ENCODE measurements at regions not wholly inside any gene's neighbourhood (a gene's known extent, or its start where the extent isn't known, plus 50 kb on each side); places are given as distances from the start of the nearest gene placed in this dataset.

GRCh38 chr13:31477961-31478360 is 261.4 kb upstream of the RXFP2 start:
- DNase-seq = no peak
- Histone ChIP-seq H3K27me3 (ENCODE audit: control insufficient read depth in 2 of 2, insufficient read depth in 2 of 2, low read length in 2 of 2) (no peaks in the 10 kb centered on the region), H3K27ac (ENCODE audit: low read depth in 1 of 2, low read length in 2 of 2) (no peak overlapping the region), H3K9ac (ENCODE audit: insufficient read depth, low read length, poor library complexity, severe bottlenecking) (no peak overlapping the region), H3K79me2 (ENCODE audit: insufficient read depth, low read length) (no peaks in the 10 kb centered on the region), H4K20me1 (ENCODE audit: insufficient read depth, low read length) (no peaks in the 10 kb centered on the region), H3K4me3 (replicated peaks in 1 of 3; ENCODE audit: low read depth in 2 of 3, low read length in 3 of 3) (no peak overlapping the region), H3K9me3 (replicated peaks in 1 of 2; ENCODE audit: control insufficient read depth in 1 of 2, insufficient read depth in 1 of 2, low read length in 2 of 2) (no peaks in the 10 kb centered on the region), H3K4me1 (ENCODE audit: control insufficient read depth in 1 of 2, insufficient read depth in 2 of 2, low read length in 2 of 2) (no peaks in the 10 kb centered on the region), H3K36me3 (replicated peaks in 1 of 2; ENCODE audit: control insufficient read depth in 1 of 2, insufficient read depth in 2 of 2, low read length in 2 of 2) (no peaks in the 10 kb centered on the region), H3K4me2 (replicated peaks; ENCODE audit: extremely low read depth, low read length, poor library complexity, severe bottlenecking) (no peak overlapping the region), H2AFZ (ENCODE audit: insufficient read depth, low read depth, low read length, poor library complexity, severe bottlenecking) (no peak overlapping the region)
- Mint-ChIP-seq H3K27me3 (ENCODE audit: low read depth in 3 of 3) (peaks cover 0 to 5% (median 3%) of the 10 kb centered on the region in 3 donors), H3K4me3 (no peak overlapping the region), H3K9me3 (peaks cover 0 to 11% (median 2%) of the 10 kb centered on the region in 7 donors), H3K27ac (no peak overlapping the region), H3K36me3 (no peaks in the 10 kb centered on the region), H3K4me1 (no peaks in the 10 kb centered on the region)
- WGBS (ENCODE audit: insufficient coverage) = no CpG with 5 or more reads among the region's 3 CpGs
- intact Hi-C loops (cut with micrococcal nuclease) = no loop called here
- TF ChIP-seq CTCF (IDR thresholded peaks at IDR 0.05) = no peak

GRCh38 chr13:31485183-31485582 is 254.1 kb upstream of the RXFP2 start:
- TF ChIP-seq CTCF (IDR thresholded peaks at IDR 0.05) = no peak
- Histone ChIP-seq H3K9ac (ENCODE audit: insufficient read depth, low read length, poor library complexity, severe bottlenecking) (no peak overlapping the region), H3K79me2 (ENCODE audit: insufficient read depth, low read length) (no peaks in the 10 kb centered on the region), H3K36me3 (replicated peaks in 1 of 2; ENCODE audit: control insufficient read depth in 1 of 2, insufficient read depth in 2 of 2, low read length in 2 of 2) (no peaks in the 10 kb centered on the region), H3K27ac (ENCODE audit: low read depth in 1 of 2, low read length in 2 of 2) (no peak overlapping the region), H4K20me1 (ENCODE audit: insufficient read depth, low read length) (no peaks in the 10 kb centered on the region), H2AFZ (ENCODE audit: insufficient read depth, low read depth, low read length, poor library complexity, severe bottlenecking) (no peak overlapping the region), H3K27me3 (ENCODE audit: control insufficient read depth in 2 of 2, insufficient read depth in 2 of 2, low read length in 2 of 2) (no peaks in the 10 kb centered on the region), H3K4me3 (replicated peaks in 1 of 3; ENCODE audit: low read depth in 2 of 3, low read length in 3 of 3) (no peak overlapping the region), H3K9me3 (replicated peaks in 1 of 2; ENCODE audit: control insufficient read depth in 1 of 2, insufficient read depth in 1 of 2, low read length in 2 of 2) (no peaks in the 10 kb centered on the region), H3K4me2 (replicated peaks; ENCODE audit: extremely low read depth, low read length, poor library complexity, severe bottlenecking) (no peak overlapping the region), H3K4me1 (ENCODE audit: control insufficient read depth in 1 of 2, insufficient read depth in 2 of 2, low read length in 2 of 2) (no peaks in the 10 kb centered on the region)
- peaks cover 0 to 3% (median 0%) of the 10 kb centered on the region in 7 donors for H3K9me3 Mint-ChIP-seq
- peaks cover 0 to 8% (median 2%) of the 10 kb centered on the region in 3 donors for H3K27me3 Mint-ChIP-seq (ENCODE audit: low read depth in 3 of 3)
- H3K4me1 Mint-ChIP-seq = no peaks in the 10 kb centered on the region
- no CpG with 5 or more reads among the region's 2 CpGs for WGBS (ENCODE audit: insufficient coverage)
- H3K27ac Mint-ChIP-seq = no peak overlapping the region
- H3K36me3 Mint-ChIP-seq = no peaks in the 10 kb centered on the region
- intact Hi-C loops (cut with micrococcal nuclease) = no loop called here
- DNase-seq = no peak
- H3K4me3 Mint-ChIP-seq = no peak overlapping the region
